GM12875 (cell line): ENCODE measurements at regions not wholly inside any gene's neighbourhood (a gene's known extent, or its start where the extent isn't known, plus 50 kb on each side); places are given as distances from the start of the nearest gene placed in this dataset.

Source experiments
- H3K4me3 ChIP-seq: one replicate; pipeline ENCODE4 v1.5.1; 2011; ENCODE audit warnings: low read depth, low read length, control low read depth
- TF ChIP-seq, protein P1 (sequence below): IDR thresholded peaks from 2 replicates; pipeline ENCODE4 v1.5.1; 2011; ENCODE audit warnings: low read depth, mild to moderate bottlenecking, control low read depth, inconsistent platforms, low read length, moderate library complexity, borderline replicate concordance; ENCODE audit not compliant: insufficient read depth

DNA sequence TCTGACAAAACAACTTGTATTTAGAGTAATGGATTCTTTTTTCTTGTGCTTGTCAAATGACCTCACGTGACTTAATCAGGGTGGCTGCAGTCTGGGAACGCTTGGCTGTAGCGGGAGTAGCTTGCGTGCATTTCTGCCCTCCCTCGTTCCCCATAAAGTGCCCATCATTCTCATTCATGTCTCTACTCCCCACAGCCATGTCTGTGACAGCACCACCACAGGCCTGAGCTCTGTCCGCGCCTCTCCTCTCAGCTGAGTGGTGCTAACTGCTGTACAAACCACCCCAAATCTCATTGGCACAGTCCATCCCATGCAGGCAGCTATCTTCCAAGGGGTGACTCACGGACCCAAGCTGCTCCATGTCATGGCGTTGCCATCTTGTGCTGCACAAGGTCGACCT is 161.7 kb downstream of the TSN start:
- TF ChIP-seq, protein P1, sequence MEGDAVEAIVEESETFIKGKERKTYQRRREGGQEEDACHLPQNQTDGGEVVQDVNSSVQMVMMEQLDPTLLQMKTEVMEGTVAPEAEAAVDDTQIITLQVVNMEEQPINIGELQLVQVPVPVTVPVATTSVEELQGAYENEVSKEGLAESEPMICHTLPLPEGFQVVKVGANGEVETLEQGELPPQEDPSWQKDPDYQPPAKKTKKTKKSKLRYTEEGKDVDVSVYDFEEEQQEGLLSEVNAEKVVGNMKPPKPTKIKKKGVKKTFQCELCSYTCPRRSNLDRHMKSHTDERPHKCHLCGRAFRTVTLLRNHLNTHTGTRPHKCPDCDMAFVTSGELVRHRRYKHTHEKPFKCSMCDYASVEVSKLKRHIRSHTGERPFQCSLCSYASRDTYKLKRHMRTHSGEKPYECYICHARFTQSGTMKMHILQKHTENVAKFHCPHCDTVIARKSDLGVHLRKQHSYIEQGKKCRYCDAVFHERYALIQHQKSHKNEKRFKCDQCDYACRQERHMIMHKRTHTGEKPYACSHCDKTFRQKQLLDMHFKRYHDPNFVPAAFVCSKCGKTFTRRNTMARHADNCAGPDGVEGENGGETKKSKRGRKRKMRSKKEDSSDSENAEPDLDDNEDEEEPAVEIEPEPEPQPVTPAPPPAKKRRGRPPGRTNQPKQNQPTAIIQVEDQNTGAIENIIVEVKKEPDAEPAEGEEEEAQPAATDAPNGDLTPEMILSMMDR = no peak
- no peak overlapping the region for H3K4me3 ChIP-seq

DNA sequence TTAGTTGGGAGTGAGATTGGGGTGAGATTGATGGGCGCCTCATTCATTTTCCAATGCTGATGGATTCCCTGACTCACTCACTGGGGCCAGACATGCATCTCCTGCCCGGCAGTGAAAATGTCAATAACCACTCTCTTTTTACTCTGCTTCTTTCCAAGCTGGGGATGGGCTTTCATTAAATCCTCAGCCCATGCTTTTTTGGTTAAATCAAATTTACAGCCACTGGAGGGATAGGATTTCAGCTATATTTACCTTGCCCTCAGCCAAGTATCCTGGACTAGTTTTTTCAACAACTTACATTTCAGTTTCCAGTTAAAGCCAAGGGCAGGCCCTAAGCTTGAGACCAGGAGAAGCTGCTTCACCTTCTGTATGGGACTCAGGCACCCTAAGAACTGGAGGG is 162.8 kb downstream of the TSN start:
- TF ChIP-seq, protein P1 = no peak
- no peak overlapping the region for H3K4me3 ChIP-seq

DNA sequence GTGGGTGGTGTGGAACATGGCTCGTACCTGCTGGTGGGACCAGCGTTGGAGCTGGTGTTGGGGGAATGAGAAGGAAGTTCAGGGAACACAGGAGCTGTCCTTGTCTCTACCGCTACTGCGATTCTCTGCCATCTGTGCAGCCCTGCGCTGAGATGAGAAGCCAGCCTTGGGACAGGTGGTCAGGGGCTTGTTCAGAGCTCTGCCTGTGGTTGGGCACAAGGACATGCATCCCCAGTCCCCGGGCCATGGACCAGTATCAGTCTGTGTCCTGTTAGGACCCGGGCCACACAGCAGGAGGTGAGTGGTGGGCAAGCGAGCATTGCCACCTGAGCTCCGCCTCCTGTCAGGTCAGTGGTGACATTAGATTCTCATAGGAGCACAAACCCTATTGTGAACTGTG is 164.4 kb downstream of the TSN start:
- TF ChIP-seq, protein P1 = no peak
- H3K4me3 ChIP-seq = no peak overlapping the region

DNA sequence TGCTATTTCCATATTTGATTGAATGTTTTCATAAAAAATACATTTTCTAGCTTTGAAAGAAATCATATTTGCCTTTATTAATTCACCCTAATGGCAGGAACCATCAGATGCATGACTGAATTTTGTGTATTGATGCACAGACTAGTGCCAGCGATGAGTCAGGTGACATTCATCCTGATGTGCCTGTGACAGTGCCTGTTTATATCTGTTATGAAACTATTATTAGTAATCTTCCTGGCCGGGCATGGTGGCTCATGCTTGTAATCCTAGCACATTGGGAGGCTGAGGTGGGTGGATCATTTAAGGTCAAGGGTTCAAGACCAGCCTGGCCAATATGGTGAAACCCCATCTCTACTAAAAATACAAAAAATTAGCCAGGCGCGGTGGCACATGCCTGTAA is 170.0 kb downstream of the TSN start:
- TF ChIP-seq, protein P1 = no peak

DNA sequence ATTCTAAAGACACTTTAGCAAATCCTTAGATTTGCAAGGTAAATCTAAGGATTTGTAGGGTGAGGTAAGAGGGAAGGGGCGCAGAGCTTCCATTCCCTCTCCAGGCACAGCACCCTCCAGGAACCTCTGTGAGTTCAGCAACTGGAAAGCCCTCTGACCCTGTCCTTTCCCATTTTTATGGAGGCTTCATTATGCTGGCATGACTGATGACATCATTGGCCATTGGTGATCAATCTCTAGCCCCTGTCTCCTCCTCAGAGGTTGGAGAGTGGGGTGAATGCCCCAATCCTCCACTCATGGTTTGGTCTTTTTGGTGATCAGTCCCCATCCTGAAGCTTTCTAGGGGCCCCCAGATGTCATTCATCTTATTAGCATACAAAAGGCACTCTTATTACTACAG is 187.8 kb downstream of the TSN start:
- no peak overlapping the region for H3K4me3 ChIP-seq
- TF ChIP-seq, protein P1 = no peak

More for the DNA sequence above, 170.0 kb downstream of the TSN start:
- H3K4me3 ChIP-seq = no peak overlapping the region

DNA sequence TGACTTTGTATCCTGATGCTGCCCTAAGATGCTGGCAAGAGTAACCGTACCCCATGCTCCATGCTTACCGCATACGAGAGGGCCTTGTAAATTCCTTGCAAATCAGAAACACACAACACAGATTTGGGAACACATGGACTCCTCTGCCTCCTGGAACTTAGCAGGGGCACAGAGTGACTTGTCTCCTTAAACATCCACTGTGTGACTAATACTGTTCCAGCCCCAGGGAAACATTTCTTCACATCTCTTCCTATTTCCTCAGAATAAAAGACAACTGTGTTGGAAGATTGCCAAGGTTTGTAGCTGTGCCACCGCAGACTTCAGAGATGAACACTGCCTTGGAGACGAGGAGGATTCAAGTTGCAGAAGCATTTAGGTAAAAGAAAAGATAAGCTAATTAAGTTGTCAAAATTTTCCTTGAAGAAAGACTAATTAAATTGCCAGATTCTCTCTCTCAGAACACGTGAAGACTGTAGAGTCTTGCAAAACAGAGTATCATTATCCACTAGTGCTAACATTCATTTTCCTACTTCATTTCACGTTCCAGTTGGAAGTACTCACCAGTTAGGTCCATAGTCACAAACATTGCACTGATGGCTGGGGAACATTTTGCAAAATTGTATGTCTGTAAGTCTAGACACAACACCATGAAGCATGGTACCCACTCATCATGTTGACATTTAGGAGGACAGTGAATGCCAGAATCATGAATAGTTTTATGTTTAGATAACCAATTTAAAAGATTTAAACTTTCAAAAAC is 188.8 kb downstream of the TSN start:
- H3K4me3 ChIP-seq = no peak overlapping the region
- TF ChIP-seq, protein P1 = no peak

DNA sequence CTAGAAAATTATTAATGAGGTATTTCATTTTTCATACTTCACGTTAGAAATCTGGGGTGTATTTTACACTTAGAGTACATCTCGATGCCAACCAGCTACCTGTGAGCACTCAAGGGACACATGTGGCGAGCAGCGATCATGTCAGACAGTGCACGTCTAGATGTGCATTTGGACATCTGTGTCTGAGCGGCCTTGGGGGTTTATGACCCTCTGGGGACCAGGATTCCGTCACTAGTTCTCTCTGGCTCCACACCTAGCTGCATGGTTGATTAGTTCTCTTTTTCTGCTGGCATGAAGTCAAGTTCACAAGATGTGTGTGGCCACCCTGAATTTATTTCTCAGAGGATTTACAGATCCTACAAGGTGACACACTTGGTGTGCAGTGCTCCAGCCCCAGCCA is 192.2 kb downstream of the TSN start:
- TF ChIP-seq, protein P1 = no peak
- no peak overlapping the region for H3K4me3 ChIP-seq
